ENCODE measurements at regions not wholly inside any gene's neighbourhood (a gene's known extent, or its start where the extent isn't known, plus 50 kb on each side); places are given as distances from the start of the nearest gene placed in this dataset.
"Not testable (repeated sequence)": the region's sequence is repeated elsewhere in the genome, so short reads cannot be mapped to it uniquely, and the experiment has no call there.

DNA sequence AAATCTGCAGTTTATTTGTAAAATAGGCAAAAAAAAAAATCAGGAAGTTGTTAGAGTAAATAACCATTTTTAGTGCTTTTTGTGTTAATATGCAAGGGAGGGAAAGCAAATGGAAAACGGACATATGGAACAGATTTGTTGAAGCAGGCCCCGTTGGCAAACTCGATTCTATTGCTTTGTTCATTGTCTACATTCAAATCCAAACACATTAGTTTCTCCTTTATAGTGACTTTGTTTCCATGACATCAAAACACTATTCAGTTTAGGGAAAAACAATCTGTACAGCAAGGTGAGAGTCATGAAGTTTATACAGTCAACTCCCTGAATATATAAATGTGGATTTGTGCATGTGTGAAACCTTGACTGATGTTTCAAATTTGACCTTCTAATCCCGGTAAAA is 142.2 kb downstream of the FAM47A start:
- peak; percentile 2 for DNase-seq (ENCODE audit: low spot score)

DNA sequence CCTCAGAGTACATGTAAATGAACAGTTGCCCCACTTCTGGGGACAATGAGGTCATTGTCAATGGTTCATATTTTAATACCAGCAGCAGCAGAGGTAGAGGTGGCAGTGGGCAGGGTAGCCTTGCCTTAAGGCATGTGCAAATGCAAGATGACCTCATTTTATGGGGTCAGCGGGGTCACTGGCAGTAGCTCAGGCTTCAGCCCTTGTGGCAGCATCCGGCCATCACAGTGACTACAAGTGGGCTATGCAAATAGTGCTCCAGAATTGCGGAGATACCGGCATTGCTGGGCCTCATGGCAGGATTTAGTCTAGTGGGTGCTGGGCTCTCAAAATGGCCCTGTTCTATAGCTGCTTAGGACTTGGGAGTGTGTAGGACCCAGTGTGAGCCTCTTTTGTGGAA is 144.7 kb downstream of the FAM47A start:
- DNase-seq (ENCODE audit: low spot score), result no peak

DNA sequence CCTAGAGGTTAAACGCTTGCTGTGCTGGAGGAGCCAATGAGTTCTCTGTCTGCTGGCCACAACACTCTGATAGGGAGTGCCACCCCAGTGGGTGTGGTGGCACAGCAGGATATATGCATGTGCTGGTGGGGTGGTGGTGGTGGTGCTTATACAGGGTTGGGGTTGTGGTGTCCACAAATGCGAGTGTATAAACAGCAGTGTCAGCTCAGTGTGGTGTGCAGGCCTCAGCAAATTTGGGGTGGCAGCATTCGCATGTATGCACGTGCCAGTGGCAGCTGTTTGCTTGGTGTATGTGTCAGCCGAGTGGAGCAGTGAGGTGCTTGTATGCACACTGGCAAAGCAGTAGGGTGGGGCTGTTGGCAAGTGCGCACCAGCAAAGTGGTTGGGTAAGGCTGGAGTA is 157.4 kb downstream of the FAM47A start:
- DNase-seq (ENCODE audit: low spot score), result no peak

DNA sequence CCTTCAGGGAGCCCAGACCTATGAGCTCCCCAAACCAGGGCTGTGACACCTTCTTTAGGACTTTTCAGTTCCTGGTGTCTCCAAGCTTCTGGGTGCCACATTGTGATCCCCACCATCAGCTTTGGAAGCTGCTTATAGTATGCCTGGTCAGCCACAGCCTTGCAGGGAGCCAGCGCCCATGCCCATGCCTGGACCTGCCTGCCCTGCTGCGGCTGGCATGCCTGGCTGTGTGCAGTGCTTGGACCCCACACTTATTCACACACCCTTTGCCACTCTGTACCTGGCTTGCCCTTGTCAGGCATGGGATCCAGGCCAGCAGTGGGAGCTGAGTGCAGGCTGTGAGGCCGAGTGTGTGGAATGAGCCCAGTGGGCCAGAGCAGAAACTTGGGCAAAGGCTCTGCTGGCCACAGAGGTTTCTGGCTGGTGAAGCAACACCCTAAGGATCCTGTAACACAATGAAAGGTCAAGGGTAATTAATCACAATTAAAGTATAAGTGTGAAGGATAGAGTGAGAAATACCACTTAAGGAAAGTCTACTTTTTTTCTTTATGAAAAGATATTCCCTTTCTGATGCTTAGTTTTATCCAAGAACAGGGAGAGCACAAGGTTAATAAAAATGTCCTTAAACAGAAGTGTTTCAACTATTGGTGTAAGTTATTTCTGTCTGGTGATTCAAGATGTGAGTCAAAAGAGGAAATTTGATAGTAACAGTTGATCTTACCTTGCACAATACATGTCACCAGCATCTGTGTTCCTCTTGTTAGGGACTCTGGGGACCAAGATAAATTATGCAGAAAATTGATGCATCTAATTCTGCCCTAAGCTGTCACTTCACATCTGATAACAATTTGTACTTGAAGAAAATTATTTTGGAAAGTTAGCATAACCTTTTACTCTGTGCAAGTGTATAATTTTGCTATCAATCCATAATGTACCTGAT is 161.8 kb downstream of the FAM47A start:
- DNase-seq (ENCODE audit: low spot score), result no peak

DNA sequence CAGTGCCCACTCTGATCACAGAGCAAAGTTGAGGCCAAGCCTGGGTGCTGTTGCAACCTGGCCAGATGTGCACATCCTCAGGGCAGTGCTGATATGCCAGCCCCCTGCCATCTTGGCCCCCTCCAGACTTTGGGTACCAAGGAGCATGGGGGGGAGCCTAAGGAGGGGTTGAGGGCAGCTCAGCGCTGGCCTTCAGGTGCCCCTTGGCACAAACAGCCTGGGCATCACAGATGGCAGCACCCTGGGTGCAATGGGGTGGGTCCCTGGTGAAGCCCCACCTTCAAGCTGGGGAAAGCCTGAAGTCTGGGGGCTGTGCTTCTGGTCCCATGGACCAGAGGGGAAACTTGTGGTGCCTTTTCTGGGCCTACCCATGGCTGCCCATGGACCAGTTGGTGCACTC is 163.0 kb downstream of the FAM47A start:
- no peak for DNase-seq (ENCODE audit: low spot score)

DNA sequence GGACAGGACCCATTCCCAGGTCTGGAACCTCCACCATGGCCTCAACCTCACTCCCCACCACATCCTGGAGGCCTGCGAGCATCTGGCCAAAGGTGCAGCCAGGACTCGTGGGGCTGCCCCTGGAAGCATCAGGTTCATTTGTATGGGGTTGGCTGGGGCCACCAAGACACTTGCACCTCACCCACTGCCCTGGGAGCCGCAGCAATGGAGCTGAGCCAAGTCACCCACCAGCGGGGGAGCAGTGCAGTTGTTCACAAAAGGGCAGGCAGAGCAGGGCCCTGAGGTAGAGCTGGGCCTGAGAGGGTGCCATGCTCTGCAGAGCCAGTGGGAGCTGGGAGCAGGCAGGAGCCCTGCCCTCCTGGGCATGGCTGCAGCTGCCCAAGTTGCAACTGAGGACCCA is 163.5 kb downstream of the FAM47A start:
- no peak for DNase-seq (ENCODE audit: low spot score)

DNA sequence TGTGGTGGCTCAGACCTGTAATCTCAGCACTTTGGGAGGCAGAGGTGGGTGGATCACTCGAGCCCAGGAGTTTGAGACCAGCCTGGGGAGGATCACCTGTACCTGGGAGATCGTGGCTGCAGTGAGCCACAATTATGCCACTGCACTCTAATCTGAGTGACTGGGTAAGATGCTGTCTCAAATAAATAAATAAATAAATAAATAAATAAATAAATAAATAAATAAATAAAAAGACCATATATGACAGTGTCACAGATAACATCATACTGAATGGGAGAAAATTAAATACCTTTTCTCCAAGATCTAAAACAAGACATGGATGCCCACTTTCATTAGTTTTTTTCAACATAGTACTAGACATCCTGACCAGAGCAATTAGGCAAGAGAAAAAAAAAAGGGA is 182.8 kb downstream of the FAM47A start:
- DNase-seq (ENCODE audit: low spot score), result no peak

DNA sequence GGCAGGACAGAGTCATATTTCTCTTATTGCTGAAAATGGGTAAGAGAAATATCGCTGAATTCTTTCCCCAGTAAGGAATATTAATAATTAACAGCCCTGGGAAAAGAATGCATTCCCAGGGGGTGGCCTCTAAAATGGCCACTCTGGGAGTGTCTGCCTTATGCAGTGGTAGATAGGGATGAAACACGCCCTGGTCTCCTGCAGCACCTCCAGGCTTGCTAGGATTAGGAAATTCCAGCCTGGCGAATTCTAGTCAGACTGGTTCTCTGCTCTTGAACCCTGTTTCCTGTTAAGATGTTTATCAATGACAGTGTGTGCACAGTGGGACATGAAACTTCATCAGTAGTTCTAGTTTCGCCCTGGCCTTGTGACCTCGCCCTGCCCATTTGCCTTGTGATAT is 205.9 kb downstream of the FAM47A start:
- DNase-seq (ENCODE audit: low spot score), result not testable (repeated sequence)

DNA sequence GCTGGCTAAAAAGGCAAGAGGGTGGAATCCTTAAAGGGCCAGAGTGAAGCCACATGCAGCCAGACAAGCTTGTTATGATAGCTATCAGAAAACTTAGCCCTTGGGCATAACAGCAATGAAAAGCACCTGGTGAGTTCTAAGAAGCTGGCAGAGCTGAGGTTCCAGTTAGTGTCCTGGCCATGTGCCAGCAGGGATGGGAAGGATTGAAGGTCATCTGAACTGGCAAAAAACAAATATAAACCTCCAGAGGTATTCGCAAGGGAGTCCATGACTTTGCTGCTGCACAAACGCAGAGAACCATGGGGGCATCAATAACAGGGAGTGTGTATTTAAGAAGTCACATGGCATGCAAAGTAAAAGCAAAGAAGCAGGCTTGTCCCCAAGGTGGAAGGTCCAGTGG is 208.9 kb downstream of the FAM47A start:
- DNase-seq (ENCODE audit: low spot score), result no peak

DNA sequence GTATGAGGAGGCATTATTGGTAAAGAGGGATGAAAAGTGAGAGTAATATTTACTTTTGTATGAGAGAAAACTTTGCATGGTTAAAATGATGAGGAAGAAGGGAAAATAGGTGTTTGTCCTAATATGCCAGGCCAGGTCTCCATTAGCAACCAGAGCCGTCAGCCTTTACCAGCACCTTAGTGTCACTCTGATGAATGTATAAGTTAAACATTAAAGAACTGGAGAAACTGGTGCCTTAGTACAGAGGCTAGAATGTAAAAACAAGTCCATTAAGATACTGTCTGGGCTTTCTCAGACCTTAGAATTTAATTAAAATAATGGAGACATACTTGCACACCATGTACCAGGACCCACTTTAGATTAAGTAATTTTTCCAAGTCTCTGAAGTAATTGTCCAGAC is 222.3 kb downstream of the FAM47A start:
- no peak for DNase-seq (ENCODE audit: low spot score)

DNA sequence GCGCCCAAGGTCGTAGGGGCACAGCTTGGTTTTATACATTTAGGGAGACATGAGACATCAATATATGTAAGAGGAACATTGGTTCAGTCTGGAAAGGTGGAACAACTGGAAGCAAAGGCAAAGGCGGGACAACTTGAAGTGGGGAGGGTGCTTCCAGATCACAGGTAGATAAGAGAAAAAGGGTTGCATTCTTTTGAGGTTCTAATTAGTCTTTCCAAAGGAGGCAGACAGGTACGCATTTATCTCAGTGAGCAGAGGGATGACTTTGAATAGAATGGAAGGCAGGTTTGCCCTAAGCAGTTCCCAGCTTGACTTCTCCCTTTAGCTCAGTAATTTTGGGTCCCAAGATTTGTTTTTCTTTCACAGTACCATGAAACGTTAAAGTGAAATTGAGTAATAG is 223.2 kb downstream of the FAM47A start:
- no peak for DNase-seq (ENCODE audit: low spot score)

DNA sequence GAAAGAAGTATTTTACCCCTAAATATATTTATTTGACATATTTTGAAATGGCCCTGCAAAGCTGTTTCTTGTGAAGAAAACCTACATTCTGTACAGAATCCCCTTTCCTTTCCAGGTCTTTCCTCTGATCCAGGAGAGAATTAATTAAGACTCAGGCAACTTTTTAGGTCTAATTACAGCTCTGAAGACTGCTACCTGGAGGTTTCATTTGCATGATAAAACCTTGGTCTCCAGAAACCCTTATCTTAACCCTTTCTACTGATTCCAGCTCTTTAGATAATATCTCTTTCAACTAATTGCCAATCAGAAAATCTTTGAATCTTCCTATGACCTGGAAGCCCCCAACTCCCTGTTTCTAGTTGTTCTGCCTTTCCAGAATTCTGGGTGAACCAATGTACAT is 224.0 kb downstream of the FAM47A start:
- no peak for DNase-seq (ENCODE audit: low spot score)

DNA sequence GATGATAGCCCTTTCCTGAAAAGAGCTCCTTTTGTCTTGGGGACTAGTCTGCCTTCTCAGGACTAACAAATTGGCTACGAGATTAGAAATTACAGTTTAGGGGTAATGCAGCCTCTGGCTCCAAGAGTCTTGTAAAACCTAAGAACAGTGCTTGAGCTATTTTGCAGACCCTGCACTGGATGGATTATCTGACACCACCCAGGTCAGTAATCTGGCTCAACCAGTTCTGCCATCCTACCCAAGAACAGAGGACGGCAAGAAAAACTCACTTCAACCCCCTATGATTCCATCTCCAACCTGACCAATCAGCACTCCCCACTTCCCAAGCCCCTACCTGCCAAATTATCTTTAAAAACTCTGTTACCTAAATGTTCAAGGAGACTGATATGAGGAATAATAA is 225.1 kb downstream of the FAM47A start:
- no peak for DNase-seq (ENCODE audit: low spot score)

DNA sequence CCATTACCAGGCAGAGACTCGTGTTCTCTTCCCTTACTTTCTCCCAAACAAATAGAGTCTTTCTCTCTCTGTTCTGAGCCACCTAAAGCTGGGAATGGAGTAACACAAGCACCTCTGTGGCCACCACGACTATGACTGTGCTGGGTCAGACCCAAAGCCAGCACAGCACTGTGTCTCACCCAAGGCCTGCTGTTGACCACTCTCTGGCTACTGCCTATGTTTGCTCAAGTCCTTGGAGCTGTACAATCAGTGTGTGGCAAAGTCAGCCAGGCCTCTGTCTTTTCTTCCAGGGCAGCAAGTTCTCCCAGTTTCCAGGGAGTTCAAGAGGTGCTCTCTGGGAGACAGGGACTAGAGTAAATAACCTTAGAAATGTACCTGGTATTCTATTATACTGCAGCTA is 239.4 kb downstream of the FAM47A start:
- no peak for DNase-seq (ENCODE audit: low spot score)

DNA sequence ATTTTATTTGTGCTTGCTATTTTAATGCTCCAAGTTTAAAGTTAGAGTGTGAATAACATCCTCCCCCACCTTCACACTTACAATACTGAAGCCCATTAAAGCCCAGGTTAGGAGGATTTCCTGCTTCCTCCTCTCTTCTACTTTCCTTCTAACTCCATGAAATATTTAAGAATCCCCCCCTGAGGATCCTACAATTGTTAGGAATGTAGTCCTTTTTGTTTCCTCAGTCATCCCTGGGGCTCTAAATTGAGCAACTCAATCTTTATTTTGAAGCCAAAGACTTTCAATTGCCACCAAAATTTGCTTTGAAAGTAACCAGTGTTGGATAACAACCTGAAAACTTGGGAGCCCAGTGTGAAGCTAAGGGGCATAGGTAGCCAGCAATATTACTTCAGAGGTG is 276.9 kb downstream of the FAM47A start:
- DNase-seq (ENCODE audit: low spot score), result no peak

DNA sequence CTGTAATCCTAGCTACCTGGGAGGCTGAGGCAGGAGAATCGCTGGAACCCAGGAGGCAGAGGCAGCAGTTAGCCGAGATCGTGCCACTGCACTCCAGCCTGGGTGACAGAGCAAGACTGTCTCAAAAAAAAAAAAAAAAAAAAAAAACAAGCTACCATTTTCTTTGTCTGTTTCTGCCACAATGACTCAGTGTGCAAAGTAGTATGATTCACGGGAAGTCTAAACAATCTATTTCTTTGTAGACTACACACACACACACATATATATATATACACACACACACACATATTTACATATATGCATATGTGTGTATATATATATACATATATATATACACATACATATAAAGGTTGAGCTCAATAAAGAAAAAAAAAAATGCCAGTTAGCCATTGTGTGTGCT is 280.0 kb downstream of the FAM47A start:
- not testable (repeated sequence) for DNase-seq (ENCODE audit: low spot score)

DNA sequence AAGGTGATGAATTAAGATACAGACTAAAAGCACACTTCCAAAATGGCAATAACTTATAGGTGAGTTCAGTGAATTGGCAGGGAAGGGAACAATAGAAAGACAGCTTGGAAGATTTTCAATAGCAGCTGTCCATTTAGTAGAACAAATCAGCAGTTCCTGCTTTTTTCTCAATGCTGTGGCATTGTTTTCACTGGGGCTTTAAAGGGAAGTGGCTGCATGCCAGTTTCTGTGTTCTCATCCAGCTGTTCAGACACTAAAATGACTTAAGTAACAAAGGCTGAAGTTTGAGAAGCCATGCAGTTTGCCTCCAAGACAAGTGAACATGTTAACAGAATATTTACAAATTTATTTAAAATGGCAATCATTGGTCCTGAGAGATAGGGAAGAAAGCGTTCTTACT is 291.9 kb downstream of the FAM47A start:
- DNase-seq (ENCODE audit: low spot score), result peak; percentile 3

DNA sequence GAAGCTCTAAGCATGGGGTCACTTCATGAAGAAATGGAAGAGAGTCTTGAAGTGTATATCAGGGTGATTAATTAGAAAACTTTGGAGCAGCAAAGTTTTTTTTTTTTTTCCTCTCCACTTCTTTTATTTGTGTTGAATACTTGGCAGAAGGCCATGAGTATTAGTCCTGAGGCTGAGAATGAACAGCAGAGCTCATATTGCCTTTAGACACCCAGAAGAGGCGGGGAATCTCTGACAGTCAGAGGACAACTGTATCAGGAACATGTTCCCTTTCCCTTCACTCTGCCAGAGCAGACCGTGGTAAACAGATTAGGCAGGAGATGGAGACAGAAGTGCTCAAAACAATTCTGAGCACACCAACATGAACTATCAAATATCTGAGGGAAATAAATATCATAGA is 300.9 kb downstream of the FAM47A start:
- no peak for DNase-seq (ENCODE audit: low spot score)

DNA sequence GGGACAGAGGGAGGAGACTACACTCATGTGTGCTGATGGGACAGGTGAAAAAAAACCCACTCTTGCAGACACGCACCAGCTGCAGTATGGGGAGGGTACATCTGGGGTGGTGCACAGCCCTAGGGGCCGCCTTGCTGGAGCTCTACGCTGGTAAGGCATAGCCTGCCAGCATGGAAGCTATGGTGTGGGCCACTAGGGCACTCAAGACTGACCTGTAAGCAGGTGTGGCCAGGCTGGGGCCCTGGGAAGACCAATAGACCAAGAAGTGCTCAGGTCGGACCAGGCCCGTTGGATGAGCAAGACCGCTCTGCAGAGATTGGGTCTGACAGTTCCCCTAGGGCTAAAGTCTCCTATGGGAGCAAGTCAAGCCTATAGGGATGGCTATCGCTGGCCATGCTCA is 314.8 kb downstream of the FAM47A start:
- no peak for DNase-seq (ENCODE audit: low spot score)

DNA sequence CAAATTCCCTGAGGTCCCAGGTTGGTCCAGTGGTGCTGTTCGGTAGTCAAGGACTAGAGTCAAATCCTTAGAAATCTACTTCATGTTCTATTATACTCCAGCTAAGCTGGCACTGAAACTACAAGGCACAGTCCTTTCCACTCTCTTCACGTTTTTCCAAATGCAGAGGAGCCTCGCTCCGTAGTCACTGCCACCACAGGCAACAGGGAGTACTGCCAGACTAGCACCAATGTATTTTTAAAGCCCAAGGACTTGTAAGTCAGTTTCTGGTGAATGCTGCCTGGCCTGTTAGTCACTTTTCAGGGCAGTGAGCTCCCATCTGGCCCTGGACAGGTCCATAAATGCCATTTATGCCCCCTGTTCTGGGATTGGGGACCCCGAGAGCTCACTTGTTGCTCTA is 323.5 kb downstream of the FAM47A start:
- DNase-seq (ENCODE audit: low spot score), result no peak

DNA sequence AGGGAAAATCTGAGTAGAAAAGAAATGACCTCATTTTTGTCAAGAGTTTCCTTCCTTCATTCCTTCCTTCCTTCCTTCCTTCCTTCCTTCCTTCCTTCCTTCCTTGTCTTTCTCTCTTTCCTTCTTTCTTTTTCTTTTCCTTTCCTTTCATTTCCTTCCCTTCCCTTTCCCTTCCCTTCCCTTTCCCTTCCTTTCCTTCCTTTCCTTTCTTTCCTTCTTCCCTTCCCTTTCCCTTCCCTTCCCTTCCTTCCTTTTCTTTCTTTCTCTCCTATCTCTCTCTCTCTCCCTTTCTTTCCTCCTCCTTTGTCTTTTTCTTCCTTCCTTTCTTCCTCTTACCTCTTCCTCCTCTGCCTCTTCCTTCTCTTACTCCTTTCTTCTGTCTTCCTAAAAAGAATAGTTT is 347.6 kb downstream of the FAM47A start:
- DNase-seq (ENCODE audit: low spot score), result no peak

DNA sequence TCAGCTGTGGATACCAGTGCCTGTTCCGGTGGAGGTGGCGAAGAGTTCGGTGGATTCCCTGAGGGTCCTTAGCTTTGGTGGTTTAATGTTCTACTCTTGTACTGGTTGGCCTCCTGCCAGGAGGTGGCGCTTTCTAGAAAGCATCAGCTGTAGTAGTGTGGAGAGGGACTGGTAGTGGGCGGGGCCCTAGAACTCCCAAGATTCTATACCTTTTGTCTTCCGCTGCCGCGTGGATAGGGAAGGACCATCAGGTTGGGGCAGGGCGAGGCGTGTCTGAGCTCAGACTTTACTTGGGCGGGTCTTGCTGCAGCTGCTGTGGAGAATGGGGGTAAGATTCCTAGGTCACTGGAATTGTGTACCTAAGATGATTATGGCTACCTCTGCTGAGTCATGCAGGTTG is 390.3 kb downstream of the FAM47A start:
- DNase-seq (ENCODE audit: low spot score), result no peak

DNA sequence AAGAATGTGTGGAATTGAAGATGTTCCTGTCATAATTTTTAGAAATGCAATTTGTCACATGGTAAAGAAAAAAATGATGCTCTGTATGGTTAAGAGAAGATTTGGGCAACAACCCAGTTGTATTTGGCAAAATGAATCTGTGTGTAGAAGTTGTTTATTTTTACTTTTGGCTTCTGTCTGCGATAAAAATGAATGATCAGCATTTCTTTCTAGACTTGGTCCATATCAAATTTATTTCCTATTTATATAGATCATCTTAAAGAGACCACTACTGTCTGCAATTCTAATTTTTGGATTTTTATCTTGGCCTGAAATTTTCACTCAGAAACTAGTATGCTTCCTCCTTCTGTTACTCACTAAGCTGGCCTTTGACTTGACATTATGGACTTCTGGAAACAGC is 396.9 kb downstream of the FAM47A start:
- no peak for DNase-seq (ENCODE audit: low spot score)
